ENCODE measurements at regions not wholly inside any gene's neighbourhood (a gene's known extent, or its start where the extent isn't known, plus 50 kb on each side); places are given as distances from the start of the nearest gene placed in this dataset.

- no peak for TF ChIP-seq CTCF (IDR thresholded peaks at IDR 0.05)
- Mint-ChIP-seq H3K27me3 (ENCODE audit: low read depth, poor library complexity) (no peaks in the 10 kb centered on the region), H3K9me3 (peaks cover 14% of the 10 kb centered on the region), H3K27ac (no peak overlapping the region), H3K4me3 (no peak overlapping the region), H3K36me3 (ENCODE audit: low read depth) (no peaks in the 10 kb centered on the region), H3K4me1 (no peaks in the 10 kb centered on the region)
- no peak for DNase-seq
Observed at GRCh38 chr21:26307640-26308039, 137.1 kb upstream of the APP start.

- DNase-seq = no peak
- Mint-ChIP-seq H3K4me1 (no peaks in the 10 kb centered on the region), H3K4me3 (no peak overlapping the region), H3K9me3 (peaks cover 47% of the 10 kb centered on the region), H3K27ac (no peak overlapping the region), H3K36me3 (ENCODE audit: low read depth) (peaks cover 13% of the 10 kb centered on the region), H3K27me3 (ENCODE audit: low read depth, poor library complexity) (no peaks in the 10 kb centered on the region)
- no peak for TF ChIP-seq CTCF (IDR thresholded peaks at IDR 0.05)
Observed at GRCh38 chr21:26297851-26298250, 127.3 kb upstream of the APP start.

- DNase-seq = no peak
- no peak overlapping the region for H3K4me3 Mint-ChIP-seq
- TF ChIP-seq CTCF (IDR thresholded peaks at IDR 0.05) = no peak
- no peaks in the 10 kb centered on the region for H3K4me1 Mint-ChIP-seq
- H3K36me3 Mint-ChIP-seq (ENCODE audit: low read depth) = peaks cover 13% of the 10 kb centered on the region
- H3K9me3 Mint-ChIP-seq = peaks cover 38% of the 10 kb centered on the region
- no peak overlapping the region for H3K27ac Mint-ChIP-seq
- H3K27me3 Mint-ChIP-seq (ENCODE audit: low read depth, poor library complexity) = no peaks in the 10 kb centered on the region
Observed at GRCh38 chr21:26293141-26293946, 122.8 kb upstream of the APP start.

- H3K9me3 Mint-ChIP-seq = peaks cover 7% of the 10 kb centered on the region
- no peak overlapping the region for H3K4me3 Mint-ChIP-seq
- H3K27me3 Mint-ChIP-seq (ENCODE audit: low read depth, poor library complexity) = no peaks in the 10 kb centered on the region
- no peaks in the 10 kb centered on the region for H3K36me3 Mint-ChIP-seq (ENCODE audit: low read depth)
- H3K4me1 Mint-ChIP-seq = no peaks in the 10 kb centered on the region
- no peak for TF ChIP-seq CTCF (IDR thresholded peaks at IDR 0.05)
- no peak overlapping the region for H3K27ac Mint-ChIP-seq
- DNase-seq = no peak
Observed at GRCh38 chr21:26288026-26288425, 117.5 kb upstream of the APP start.

- peaks cover under 1% of the 10 kb centered on the region for H3K27me3 Mint-ChIP-seq (ENCODE audit: low read depth, poor library complexity)
- DNase-seq = no peak
Observed at GRCh38 chr21:26284531-26284930, 114.0 kb upstream of the APP start.

More at GRCh38 chr21:26284531-26284930, 114.0 kb upstream of the APP start:
- H3K4me1 Mint-ChIP-seq = peaks cover 19% of the 10 kb centered on the region
- H3K4me3 Mint-ChIP-seq = no peak overlapping the region
- no peaks in the 10 kb centered on the region for H3K36me3 Mint-ChIP-seq (ENCODE audit: low read depth)
- no peak overlapping the region for H3K27ac Mint-ChIP-seq
- TF ChIP-seq CTCF (IDR thresholded peaks at IDR 0.05) = no peak
- H3K9me3 Mint-ChIP-seq = no peaks in the 10 kb centered on the region
